Keratinocyte (primary cell): ENCODE measurements at regions not wholly inside any gene's neighbourhood (a gene's known extent, or its start where the extent isn't known, plus 50 kb on each side); places are given as distances from the start of the nearest gene placed in this dataset.

ENCODE experiments used
- EZH2 ChIP-seq: IDR thresholded peaks from one replicate; pipeline ENCODE4 v1.6.1; 2012; ENCODE audit warnings: inconsistent platforms, mild to moderate bottlenecking, low read length, moderate library complexity
- TF ChIP-seq, protein P1 (sequence below), 3 experiments: IDR thresholded peaks in 1 of 3; conservative IDR thresholded peaks in 1 of 3; optimal IDR thresholded peaks in 1 of 3; 2 replicates in 2 of 3; 3 replicates in 1 of 3; pipeline versions ENCODE3 to v1.5.1; 2011; ENCODE audit warnings: low read length in 3 of 3, mild to moderate bottlenecking in 3 of 3, moderate library complexity in 2 of 3, control low read depth in 1 of 3, inconsistent platforms in 1 of 3; ENCODE audit not compliant: insufficient read depth in 2 of 3; ENCODE audit errors: extremely low read depth in 1 of 3

DNA sequence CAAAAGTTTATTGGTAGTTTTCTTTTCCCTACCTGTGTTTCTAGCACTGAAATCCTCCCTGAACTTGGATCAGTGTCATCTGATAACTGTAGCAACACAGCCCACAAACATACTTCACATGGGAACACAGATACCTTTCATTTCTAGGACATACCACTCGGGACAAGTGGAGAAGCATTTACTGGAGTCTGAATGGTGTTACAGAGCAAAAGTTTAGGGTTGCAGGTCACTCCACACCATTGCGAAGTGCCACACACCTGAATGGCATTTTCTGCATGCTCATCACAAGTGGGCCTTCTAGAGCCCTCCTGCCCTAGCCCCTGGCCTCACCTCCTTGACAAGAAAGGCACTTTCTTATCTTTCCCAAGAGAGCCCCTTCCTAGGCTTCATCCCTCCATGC is 184.8 kb upstream of the PKDCC start:
- TF ChIP-seq, protein P1, sequence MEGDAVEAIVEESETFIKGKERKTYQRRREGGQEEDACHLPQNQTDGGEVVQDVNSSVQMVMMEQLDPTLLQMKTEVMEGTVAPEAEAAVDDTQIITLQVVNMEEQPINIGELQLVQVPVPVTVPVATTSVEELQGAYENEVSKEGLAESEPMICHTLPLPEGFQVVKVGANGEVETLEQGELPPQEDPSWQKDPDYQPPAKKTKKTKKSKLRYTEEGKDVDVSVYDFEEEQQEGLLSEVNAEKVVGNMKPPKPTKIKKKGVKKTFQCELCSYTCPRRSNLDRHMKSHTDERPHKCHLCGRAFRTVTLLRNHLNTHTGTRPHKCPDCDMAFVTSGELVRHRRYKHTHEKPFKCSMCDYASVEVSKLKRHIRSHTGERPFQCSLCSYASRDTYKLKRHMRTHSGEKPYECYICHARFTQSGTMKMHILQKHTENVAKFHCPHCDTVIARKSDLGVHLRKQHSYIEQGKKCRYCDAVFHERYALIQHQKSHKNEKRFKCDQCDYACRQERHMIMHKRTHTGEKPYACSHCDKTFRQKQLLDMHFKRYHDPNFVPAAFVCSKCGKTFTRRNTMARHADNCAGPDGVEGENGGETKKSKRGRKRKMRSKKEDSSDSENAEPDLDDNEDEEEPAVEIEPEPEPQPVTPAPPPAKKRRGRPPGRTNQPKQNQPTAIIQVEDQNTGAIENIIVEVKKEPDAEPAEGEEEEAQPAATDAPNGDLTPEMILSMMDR (optimal IDR thresholded peaks at IDR 0.05 in 1 of 3, IDR thresholded peaks at IDR 0.05 in 1 of 3, conservative IDR thresholded peaks at IDR 0.05 in 1 of 3; ENCODE audit: extremely low read depth in 1 of 3, insufficient read depth in 2 of 3, low read length in 3 of 3) = no peak
- TF ChIP-seq EZH2 = no peak
